NCI-H446 (cell line): ENCODE measurements at regions not wholly inside any gene's neighbourhood (a gene's known extent, or its start where the extent isn't known, plus 50 kb on each side); places are given as distances from the start of the nearest gene placed in this dataset.

ENCODE experiments used
- DNase-seq, 2 experiments: peaks; one replicate each; lab custom pipeline; 2025; lab: John Stamatoyannopoulos, UW

GRCh38 chr3:182067423-182067822, 355.7 kb downstream of the SOX2 start:
- DNase-seq: no peak

DNA sequence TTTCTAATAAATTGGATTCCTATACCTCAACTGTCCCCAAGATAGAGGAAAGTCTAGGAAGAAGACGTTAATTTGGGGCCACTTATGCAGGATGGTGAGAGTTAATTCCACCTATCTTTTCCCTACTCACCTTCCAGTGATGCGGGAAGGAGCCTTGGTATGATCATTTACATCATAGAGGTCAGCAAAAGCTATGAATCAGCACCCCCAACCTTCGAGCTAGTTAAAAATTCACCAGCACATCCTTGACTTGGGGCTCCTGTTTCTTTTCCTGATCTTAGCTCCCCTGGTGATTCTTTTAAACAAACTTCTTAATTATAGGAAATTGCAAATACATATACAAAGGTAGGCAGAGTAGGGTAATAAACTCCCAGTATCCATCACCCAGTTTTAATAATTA, 366.6 kb downstream of the SOX2 start:
- no peak for DNase-seq

GRCh38 chr3:182078929-182079328, 367.2 kb downstream of the SOX2 start:
- no peak for DNase-seq

GRCh38 chr3:182081096-182081495, 369.4 kb downstream of the SOX2 start:
- no peak for DNase-seq

DNA sequence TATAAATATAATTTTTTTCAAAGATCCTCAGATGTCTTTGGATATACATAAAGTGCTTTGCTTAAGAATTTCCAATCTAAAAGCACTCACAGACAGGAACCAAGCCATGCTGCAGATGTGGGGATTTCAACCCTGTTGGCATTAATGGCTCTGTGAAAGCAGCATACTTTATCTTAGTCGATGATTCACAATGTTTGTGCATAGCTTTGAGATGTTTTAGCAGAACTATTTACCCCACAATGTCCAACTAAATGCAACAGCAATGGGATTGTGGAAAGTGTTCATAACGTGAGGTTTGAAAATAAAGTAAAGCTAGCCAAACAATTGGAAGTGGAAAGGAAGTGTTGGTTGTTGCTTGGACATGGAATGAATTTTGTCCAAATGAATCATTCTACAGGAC, 371.4 kb downstream of the SOX2 start:
- DNase-seq: no peak

GRCh38 chr3:182092662-182093262, 381.0 kb downstream of the SOX2 start:
- peak; percentile 84 to 94 for DNase-seq

DNA sequence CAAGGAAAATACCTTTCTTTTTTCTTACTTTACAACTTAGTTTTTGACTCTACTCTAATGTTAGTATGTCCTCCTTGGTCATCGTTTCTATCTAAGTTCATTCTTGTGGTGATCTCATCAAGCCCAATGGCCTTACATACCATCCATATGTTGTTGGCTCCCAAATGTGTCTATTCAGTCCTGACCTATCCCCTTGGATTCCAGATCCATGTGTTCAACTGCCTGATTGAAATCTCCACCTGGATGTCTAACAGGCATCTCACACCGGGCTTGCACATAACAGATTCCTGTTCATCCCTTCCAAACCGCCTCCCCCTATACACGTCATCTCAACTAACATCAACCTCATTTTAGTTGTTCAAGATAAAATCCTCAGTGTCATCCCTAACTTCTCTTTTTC, 382.6 kb downstream of the SOX2 start:
- DNase-seq: no peak

DNA sequence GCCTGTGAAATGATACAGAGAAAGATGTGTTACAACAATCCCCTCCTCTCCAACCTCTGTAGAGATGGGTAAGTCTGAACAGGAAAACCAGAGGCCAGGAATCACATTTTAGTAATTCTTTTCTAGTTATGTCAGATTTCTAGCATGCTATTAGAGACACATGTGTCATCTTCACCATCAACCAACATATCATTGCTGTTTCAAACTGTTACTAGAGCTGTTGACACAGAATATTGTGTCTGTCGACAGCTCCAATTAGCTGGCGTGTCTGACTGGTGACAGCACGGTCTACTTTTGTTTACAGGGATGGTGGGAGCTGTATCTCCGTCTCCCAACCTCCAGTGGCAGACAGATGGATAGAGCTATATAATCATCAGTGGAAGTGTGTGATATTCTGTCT, 393.2 kb downstream of the SOX2 start:
- no peak for DNase-seq

DNA sequence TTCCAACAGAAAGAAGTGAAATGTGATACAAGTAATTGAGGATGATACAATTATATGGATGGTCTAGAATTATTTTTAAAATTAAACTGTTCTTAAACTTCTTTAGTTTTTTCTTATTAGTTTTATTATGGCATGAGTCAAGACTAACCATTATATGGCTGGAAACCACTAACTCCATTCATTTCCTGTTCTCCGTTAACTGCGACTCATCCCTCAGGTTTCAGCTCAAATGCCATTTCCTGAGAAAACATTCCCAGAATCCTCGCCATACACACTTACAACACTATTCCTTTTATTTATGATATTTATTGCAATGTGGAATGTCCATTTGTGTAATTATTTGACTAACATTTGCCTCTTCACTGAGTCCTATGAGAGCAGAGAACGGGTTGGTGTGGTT, 394.1 kb downstream of the SOX2 start:
- DNase-seq: no peak

DNA sequence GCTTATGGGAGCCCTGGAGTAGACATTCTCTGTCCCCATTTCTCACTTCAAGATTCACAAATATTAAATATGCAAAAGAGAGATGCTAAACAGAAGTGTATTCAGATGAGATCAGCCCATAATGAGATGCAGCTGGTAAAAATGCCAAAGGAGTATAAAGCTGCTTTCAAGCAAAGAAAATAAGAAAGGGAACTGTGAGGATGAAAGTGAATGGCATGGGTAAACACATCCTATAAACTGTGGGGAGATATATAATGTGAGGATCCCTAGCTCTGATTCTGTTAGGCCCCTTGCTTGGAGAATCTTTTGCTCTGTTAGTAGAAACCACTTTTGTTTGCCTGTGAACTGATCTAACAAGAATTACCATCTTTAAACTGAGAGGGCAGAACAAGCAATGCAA, 396.6 kb downstream of the SOX2 start:
- DNase-seq: no peak

GRCh38 chr3:182111967-182112366, 400.2 kb downstream of the SOX2 start:
- no peak for DNase-seq

- DNase-seq: peak; percentile 81 to 88
Observed at GRCh38 chr3:182115328-182116015, 403.7 kb downstream of the SOX2 start.

- no peak for DNase-seq
Observed at GRCh38 chr3:182116386-182116785, 404.7 kb downstream of the SOX2 start.

DNA sequence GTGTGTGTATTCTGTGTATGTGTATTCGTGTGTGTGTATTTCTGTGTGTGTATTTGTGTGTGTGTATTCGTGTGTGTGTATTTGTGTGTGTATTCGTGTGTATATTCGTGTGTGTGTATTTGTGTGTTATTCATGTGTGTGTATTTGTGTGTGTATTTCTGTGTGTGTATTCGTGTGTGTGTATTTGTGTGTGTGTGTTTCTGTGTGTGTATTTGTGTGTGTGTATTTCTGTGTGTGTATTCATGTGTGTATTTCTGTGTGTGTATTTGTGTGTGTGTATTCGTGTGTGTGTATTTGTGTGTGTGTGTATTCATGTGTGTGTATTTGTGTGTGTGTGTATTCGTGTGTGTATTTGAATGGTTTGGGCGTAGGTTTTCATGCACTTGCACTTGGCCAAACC, 405.4 kb downstream of the SOX2 start:
- DNase-seq: no peak

GRCh38 chr3:182117583-182117982, 405.9 kb downstream of the SOX2 start:
- peak; percentile 60 to 70 for DNase-seq

DNA sequence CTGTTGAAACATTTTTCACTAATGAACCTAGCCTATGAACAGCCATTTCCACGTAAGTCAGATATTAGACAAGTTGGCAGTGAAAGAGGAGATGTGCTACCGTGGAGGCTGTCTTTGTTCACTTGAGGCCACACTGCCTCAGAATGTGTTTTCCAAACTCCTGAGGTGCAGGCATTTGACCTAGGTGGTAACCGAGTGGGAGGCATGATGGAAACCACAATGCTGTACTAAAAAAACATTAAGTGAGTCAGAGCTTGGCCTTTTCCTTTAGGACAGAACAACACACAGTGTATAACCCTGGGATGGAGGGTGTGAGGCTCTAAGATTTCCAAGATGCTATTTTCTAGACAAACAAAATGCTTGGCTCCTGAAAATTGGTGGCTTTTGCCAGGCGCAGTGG, 406.3 kb downstream of the SOX2 start:
- DNase-seq: no peak

DNA sequence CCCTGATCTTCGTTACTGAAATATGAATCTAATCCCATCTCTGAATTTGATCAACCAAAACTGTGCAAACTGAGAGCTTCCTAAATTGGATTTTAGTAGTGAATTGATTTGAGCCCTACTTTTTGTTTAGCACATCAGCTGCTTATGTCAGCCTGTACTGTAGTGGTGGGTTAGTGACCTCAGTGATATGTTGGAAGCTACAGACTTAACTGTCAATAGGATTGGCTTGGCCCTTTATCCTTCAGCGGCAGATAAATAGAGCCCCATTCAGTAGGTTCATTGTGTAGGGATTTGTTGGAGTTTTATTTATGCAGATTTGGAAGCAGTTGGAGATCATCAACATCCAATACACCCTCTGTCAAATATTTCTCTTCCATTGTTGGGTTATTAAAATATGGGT, 409.7 kb downstream of the SOX2 start:
- no peak for DNase-seq

DNA sequence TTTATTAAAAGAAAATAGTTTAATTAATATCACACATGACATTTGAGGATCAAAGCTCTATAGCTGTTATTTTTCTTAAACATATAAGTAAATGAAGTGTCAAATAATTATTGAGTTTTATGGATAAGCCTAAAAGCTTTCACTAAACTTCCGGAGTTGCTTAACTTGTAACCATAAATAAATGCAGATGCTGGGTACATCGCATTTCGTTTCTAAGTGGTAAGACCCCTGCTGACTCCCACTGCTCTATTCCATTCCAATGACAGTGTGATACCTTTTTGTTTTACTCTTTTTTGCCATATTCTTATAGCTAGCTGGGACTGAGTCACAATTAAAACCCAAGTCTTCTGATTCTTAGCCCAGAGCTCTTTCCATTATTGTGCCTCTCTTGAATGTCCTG, 411.1 kb downstream of the SOX2 start:
- no peak for DNase-seq

DNA sequence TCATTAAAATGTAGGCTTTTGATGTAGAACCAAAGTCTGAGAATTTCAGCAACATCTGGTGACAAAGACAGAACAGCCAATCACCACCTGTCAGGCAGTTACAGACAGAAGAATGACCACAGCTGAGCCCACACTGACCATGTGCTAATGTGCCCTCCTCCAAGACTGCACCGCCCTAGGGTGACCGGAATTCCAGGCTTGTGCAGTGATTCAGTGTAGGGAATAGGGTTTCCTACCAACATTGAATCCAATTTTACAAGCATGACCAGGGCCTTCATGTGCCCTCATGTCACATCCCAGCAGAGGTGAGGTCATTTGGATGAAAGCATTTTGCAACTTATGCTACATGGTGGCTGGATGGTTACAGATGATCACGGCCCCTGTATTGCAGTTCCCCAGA, 412.5 kb downstream of the SOX2 start:
- DNase-seq: peak in 1 of 2 experiments; percentile 71

- DNase-seq: no peak
Observed at GRCh38 chr3:182124716-182125115, 413.0 kb downstream of the SOX2 start.

GRCh38 chr3:182129740-182130139, 418.0 kb downstream of the SOX2 start:
- no peak for DNase-seq

GRCh38 chr3:182133752-182134151, 422.0 kb downstream of the SOX2 start:
- no peak for DNase-seq

GRCh38 chr3:182135056-182135455, 423.3 kb downstream of the SOX2 start:
- no peak for DNase-seq
